Adipocyte (in vitro differentiated cells): ENCODE measurements at regions not wholly inside any gene's neighbourhood (a gene's known extent, or its start where the extent isn't known, plus 50 kb on each side); places are given as distances from the start of the nearest gene placed in this dataset.

Source experiments
- DNase-seq: peaks from one replicate; pipeline ENCODE4 v3.0.0-alpha.2; 2015; ENCODE audit warnings: low read depth
- H3K27me3 ChIP-seq: replicated peaks from 2 replicates; pipeline ENCODE4 v1.7.0; 2013; ENCODE audit warnings: mild to moderate bottlenecking, low read length, moderate library complexity; ENCODE audit not compliant: control insufficient read depth, insufficient read depth
- H3K36me3 ChIP-seq: 2 replicates; pipeline ENCODE4 v1.7.0; 2013; ENCODE audit warnings: low read length, mild to moderate bottlenecking, moderate library complexity; ENCODE audit not compliant: control insufficient read depth, insufficient read depth, severe bottlenecking
- H3K4me1 ChIP-seq: 2 replicates; pipeline ENCODE4 v1.7.0; 2013; ENCODE audit warnings: mild to moderate bottlenecking, low read length, moderate library complexity; ENCODE audit not compliant: control insufficient read depth, insufficient read depth
- H3K4me3 ChIP-seq: 2 replicates; pipeline ENCODE4 v1.7.0; 2013; ENCODE audit warnings: mild to moderate bottlenecking, low read length, moderate library complexity
- H3K9ac ChIP-seq: 2 replicates; pipeline ENCODE4 v1.7.0; 2013; ENCODE audit warnings: mild to moderate bottlenecking, low read length, moderate library complexity
- H3K9me3 ChIP-seq: 2 replicates; pipeline ENCODE4 v1.7.0; 2013; ENCODE audit warnings: mild to moderate bottlenecking, low read length, moderate library complexity; ENCODE audit not compliant: control insufficient read depth

DNA sequence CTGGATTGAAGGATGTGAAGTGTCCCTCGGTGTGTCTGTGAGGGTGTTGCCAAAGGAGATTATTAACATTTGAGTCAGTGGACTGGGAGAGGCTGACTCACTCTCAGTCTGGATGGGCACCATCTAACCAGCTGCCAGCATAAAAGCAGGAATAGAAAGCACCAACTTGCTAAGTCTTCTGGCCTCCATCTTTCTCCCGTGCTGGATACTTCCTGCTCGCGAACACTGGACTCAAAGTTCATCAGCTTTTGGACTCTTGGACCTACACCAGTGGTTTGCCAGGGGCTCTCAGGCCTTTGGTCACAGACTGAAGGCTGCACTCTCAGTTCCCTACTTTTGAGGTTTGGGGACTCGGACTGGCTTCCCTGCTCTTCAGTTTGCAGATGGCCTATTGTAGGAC is 220.3 kb upstream of the LRFN2 start:
- Histone ChIP-seq H3K9ac (no peak overlapping the region), H3K27me3 (no peaks in the 10 kb centered on the region), H3K4me1 (no peaks in the 10 kb centered on the region), H3K36me3 (no peaks in the 10 kb centered on the region), H3K9me3 (no peaks in the 10 kb centered on the region), H3K4me3 (no peak overlapping the region)
- DNase-seq = no peak

DNA sequence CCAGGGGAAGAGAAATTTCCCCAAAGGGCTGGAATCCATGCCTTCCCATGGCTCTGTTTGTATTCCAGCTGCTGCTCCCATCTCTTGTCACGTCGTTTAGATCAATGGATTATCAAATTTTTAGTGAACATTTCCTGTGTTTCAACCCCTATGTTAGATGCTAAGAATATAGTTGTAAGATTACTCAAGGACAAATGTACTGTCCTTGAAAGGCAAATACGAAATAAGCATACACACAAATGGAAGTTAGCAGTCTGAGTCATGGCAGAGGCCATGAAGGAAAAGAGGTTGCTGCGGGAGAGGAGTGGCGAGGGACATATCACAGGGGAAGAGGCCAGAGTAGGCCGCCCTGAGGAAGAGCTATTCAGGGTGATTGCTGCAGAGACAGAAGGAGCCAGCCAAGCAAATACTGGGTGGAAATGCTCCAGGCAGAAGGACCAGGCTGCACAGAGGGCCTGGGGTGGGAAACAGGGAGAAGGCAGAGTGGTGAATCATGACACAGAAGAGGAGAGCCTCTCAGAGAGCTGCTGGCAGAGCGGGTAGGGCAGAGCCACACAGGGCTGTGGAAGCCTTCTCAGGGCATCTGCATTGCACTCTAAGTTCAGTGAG is 219.2 kb upstream of the LRFN2 start:
- no peak for DNase-seq
- H3K9me3 ChIP-seq = no peaks in the 10 kb centered on the region
- H3K36me3 ChIP-seq = no peaks in the 10 kb centered on the region
- no peak overlapping the region for H3K4me3 ChIP-seq
- no peaks in the 10 kb centered on the region for H3K4me1 ChIP-seq
- H3K27me3 ChIP-seq = no peaks in the 10 kb centered on the region
- H3K9ac ChIP-seq = no peak overlapping the region

DNA sequence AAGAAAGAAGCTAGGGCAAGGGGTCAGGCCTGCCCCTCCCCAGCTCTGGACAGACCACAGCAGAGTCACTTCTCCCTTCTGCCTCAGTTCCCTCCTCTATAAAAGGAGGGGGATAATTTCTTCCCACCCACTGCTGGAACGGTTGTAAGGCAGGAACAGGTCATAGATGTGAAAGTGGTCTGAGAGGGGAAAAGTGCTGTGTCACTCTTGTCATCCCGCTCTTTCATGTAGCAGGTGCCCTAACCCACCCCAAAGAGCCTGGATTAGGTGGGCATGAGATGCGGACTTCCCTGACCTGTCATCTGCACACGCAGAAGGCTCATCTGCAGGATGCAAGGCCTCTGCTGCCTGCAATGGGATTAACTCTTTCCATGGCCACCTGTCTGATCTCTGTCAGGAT is 218.2 kb upstream of the LRFN2 start:
- no peaks in the 10 kb centered on the region for H3K9me3 ChIP-seq
- H3K4me3 ChIP-seq = no peak overlapping the region
- DNase-seq = no peak
- H3K36me3 ChIP-seq = no peaks in the 10 kb centered on the region
- no peaks in the 10 kb centered on the region for H3K4me1 ChIP-seq
- H3K9ac ChIP-seq = no peak overlapping the region
- no peaks in the 10 kb centered on the region for H3K27me3 ChIP-seq

DNA sequence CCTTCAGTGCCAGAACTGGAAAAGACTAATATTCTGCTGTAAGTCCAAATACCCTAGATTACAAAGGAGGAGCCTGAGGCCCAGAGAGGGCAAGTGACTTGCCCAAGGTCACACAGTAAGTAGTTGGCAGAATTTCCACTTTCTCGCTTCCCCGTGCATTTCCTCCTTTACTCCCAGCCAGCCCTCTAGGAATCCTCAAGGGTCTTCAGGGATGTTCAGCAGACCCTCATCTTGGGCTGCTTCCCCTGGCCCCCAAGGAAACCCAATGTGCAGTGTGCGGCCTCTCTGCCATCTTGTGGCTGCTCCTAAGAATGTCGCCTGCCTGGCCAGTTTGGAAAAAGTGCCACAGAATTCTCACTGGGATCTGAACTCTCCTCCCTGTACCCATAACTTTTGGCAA is 217.7 kb upstream of the LRFN2 start:
- no peak for DNase-seq
- Histone ChIP-seq H3K9ac (no peak overlapping the region), H3K27me3 (no peaks in the 10 kb centered on the region), H3K4me3 (no peak overlapping the region), H3K36me3 (no peaks in the 10 kb centered on the region), H3K9me3 (no peaks in the 10 kb centered on the region), H3K4me1 (no peaks in the 10 kb centered on the region)

DNA sequence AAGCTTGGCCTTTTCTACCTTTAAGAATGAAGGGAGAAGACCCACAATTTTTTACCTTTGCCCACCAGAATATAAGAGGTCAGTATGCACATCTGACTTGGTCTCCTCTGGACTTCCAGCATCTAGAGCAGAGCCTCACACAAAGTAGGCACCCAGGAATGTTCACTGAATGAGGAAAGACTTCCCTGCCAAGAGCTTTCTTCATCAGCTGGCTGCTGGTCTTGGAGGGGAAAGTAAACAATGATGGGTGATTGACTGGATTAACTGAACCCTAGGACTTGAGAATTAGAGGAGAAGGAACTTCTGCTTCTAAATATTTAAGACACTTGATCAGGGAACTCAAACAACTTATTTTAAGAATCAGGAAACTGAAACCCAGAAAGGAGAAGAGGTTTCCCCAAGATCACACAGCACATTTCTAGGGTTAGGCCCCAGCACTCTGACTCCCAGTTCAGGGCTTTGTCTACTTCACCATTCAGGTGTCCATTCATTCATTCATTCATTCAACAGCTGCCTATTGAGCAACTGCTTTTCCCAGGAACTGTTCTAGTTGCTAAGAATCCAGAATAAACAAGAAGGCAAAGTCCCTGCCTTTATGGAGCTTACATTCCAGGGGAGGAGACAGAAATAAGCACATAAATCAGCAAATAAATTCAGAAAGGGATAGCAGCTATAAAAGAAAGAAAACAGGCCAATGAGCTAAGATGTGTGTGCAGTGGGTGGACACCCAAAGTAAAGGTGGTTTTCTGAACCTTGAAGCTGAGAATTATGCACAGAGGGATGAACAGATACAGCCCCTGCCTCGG is 216.9 kb upstream of the LRFN2 start:
- Histone ChIP-seq H3K27me3 (no peaks in the 10 kb centered on the region), H3K4me1 (no peaks in the 10 kb centered on the region), H3K9me3 (no peaks in the 10 kb centered on the region), H3K9ac (no peak overlapping the region), H3K36me3 (no peaks in the 10 kb centered on the region), H3K4me3 (no peak overlapping the region)
- DNase-seq = peak; percentile 56

DNA sequence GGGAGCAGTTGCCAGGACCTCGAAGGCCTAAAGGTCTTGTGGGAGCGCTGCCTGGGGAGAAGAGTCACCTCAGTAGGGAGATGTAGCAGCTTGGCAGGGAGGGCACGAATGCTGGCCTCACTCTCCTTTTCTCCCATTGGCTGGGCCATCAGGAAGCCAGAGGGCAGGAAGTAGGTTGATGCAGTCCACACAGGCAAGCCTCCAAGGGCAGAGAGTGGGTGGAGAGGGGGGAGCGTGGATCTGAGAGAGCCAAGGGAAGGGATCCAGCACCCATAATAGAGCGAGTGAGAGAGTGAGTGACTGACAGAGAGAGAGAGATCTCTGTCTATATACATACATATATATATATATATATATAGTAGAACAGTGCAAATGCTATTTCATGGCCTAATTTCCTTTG is 215.3 kb upstream of the LRFN2 start:
- no peaks in the 10 kb centered on the region for H3K36me3 ChIP-seq
- no peak overlapping the region for H3K9ac ChIP-seq
- no peaks in the 10 kb centered on the region for H3K9me3 ChIP-seq
- H3K27me3 ChIP-seq = no peaks in the 10 kb centered on the region
- no peak overlapping the region for H3K4me3 ChIP-seq
- DNase-seq = no peak
- no peaks in the 10 kb centered on the region for H3K4me1 ChIP-seq

DNA sequence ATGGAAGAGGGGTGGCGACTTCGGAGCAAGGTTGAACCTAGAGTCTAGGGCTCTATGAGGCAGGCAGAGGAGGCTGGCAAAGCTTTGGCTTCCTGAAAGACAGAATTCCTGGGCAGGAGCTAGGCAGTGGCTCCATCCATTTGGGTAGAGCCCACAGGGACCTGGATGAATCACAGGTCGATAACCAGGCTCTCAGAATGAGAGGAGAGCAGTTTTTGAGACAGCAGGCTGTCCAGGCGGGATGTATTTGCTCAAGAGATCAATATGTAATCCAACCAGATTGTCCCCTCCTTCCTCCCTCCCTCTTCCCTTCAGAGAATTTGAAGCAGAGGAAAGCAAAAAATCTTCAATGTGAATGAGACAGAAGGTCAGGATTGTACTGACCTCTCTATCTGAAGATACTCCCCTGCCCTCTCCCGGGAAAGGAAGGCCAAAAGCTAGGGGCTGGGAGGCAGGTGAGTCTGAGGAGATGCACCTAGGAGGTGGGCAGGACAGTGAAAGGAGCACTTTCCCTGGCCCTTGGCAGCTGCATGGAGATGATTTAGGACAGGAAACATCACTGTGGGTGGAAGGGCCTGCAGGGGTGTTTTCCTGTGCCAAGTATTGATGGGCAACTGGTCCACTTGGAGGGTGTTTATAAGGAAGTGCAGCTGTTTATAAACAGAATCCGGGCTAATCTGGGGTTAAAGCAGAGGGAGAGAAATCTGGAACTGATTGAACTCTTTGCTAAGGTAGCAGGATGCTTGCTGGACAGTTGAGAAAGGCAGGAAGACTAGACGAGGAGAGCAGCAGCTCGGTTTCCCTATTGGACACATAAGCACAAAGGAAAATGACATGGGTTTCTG is 212.4 kb upstream of the LRFN2 start:
- H3K4me3 ChIP-seq = no peak overlapping the region
- no peaks in the 10 kb centered on the region for H3K9me3 ChIP-seq
- no peak overlapping the region for H3K9ac ChIP-seq
- H3K4me1 ChIP-seq = no peaks in the 10 kb centered on the region
- no peak for DNase-seq
- no peaks in the 10 kb centered on the region for H3K27me3 ChIP-seq
- no peaks in the 10 kb centered on the region for H3K36me3 ChIP-seq

DNA sequence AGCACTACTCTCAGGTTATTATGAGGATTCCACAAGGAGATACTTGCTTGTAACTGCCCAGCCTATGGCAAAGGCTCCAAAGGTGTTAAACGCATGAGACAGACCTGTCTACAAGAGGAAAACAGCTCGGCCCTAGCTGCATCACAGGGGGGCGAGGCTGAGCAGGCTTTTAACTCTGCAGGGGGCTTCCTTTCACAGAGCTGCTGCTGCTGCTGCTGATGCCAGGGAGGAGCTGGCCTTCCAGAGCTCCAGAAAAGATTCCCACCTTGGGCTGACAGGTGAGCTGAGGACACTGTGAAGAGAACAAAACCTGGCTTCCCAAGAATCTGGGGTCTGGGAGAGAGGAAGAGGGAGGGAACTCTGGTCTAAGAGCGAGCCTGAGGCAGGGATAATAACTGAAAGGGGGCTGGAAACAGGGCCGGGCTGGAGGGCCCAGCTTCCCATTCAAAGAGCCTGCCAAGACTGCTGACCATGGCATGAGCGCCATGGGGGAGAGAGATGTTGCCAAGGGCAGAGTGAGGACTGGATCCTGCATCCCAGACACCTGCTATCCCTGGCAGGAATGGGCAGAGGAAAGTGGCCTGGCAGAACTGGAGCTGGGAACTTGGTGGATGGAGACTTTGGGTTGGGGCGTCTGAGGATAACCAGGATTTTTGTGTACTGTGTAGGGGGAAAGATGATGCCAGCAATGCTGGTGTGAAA is 211.1 kb upstream of the LRFN2 start:
- DNase-seq = no peak
- Histone ChIP-seq H3K4me3 (no peak overlapping the region), H3K27me3 (no peaks in the 10 kb centered on the region), H3K4me1 (no peaks in the 10 kb centered on the region), H3K9ac (no peak overlapping the region), H3K36me3 (no peaks in the 10 kb centered on the region), H3K9me3 (no peaks in the 10 kb centered on the region)

DNA sequence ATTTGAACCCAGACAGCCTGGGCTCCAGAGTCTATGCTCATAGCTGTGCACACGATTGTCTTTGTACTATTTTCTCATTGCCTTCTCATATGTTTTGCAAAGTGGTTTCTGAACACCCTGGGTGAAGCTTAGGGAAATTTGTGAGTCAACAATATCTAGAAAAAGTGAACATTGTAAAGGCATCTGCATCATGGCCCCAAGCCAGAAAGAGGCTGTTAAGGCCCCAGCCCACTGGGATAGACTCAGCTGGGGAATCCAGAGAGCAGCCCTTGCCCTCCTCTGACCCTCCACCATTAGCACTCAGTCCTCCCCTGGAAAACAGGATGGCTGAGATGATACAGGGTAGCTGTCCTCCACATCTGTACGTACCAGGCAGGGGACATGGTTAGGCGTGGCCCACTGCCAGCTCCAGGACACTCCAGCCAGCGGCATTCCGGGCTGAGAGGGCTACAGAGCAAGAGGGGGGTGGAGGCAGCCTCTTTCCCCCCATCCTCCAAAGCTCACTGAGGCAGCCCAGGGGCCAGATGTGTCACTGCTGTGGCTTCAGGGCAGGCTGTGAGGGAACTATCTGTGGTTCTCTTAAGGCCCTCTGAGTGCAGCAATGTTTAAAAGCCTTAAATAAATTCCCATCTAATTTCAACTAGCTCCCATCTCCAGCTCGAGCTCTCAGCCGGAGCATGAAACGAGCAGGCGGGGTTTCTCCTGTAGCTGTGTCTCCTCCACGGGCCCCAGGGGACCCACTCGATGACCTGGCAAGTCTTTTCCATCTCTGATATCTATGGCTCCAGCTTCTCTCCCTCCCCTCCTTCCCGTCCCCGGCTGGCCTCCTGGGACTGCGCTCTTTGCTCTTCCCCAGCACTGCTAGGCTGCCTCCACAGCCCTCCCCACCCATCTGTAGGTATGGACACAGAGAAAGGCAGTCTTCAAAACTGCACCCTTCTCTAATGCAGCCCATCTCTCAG is 209.4 kb upstream of the LRFN2 start:
- Histone ChIP-seq H3K27me3 (no peaks in the 10 kb centered on the region), H3K4me3 (no peak overlapping the region)

DNA sequence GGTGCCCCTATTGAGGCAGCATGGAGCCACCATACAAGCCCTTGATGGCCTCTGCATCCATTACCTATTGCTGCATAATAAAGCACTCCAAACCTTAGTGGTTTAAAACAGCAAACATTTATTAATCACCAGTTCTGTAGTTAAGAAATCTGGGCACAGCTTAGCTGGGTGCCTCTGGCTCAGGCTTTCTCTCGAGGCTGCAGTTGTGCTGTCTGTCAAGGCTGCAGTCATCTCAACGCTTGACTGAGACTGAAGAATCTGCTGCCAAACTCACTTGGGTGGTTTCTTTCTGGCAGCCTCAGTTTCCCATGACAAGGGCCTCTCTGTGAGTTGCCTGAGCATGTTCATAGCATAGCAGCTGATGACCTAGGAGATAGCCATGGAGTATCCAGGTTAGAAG is 207.4 kb upstream of the LRFN2 start:
- Histone ChIP-seq H3K9me3 (no peaks in the 10 kb centered on the region), H3K4me1 (no peaks in the 10 kb centered on the region), H3K36me3 (no peaks in the 10 kb centered on the region), H3K27me3 (no peaks in the 10 kb centered on the region), H3K9ac (no peak overlapping the region), H3K4me3 (no peak overlapping the region)
- no peak for DNase-seq

More for the DNA sequence above, 209.4 kb upstream of the LRFN2 start:
- H3K9ac ChIP-seq = no peak overlapping the region
- no peaks in the 10 kb centered on the region for H3K9me3 ChIP-seq
- DNase-seq = peak; percentile 3
- H3K36me3 ChIP-seq = no peaks in the 10 kb centered on the region
- H3K4me1 ChIP-seq = no peaks in the 10 kb centered on the region
